Parathyroid adenoma (tissue), 2 donors: ENCODE measurements at regions not wholly inside any gene's neighbourhood (a gene's known extent, or its start where the extent isn't known, plus 50 kb on each side); places are given as distances from the start of the nearest gene placed in this dataset.

Experiments
- H2AFZ ChIP-seq: fragments of 300-600 bp; sonication (generic); one replicate; pipeline ENCODE4 v1.7.0; 2017; ENCODE audit warnings: antibody characterized with exemption, mild to moderate bottlenecking
- H3K27ac ChIP-seq: fragments of 300-600 bp; sonication (generic); one replicate; pipeline ENCODE4 v1.7.0; 2017
- H3K27me3 ChIP-seq: fragments of 300-600 bp; sonication (generic); one replicate; pipeline ENCODE4 v1.7.0; 2017; ENCODE audit warnings: low read length; ENCODE audit not compliant: control insufficient read depth, insufficient read depth
- H3K36me3 ChIP-seq: fragments of 300-600 bp; sonication (generic); one replicate; pipeline ENCODE4 v1.7.0; 2017; ENCODE audit warnings: low read length; ENCODE audit not compliant: control insufficient read depth, insufficient read depth
- H3K4me1 ChIP-seq: fragments of 300-600 bp; sonication (generic); one replicate; pipeline ENCODE4 v1.7.0; 2017; ENCODE audit warnings: control low read depth
- H3K4me2 ChIP-seq: fragments of 300-600 bp; sonication (generic); one replicate; pipeline ENCODE4 v1.7.0; 2017; ENCODE audit warnings: low read length
- H3K4me3 ChIP-seq: fragments of 300-600 bp; sonication (generic); one replicate; pipeline ENCODE4 v1.7.0; 2017; ENCODE audit warnings: low read depth, low read length
- H3K79me2 ChIP-seq: fragments of 300-600 bp; sonication (generic); one replicate; pipeline ENCODE4 v1.7.0; 2017; ENCODE audit warnings: control low read depth
- H3K9ac ChIP-seq: fragments of 300-600 bp; sonication (generic); one replicate; pipeline ENCODE4 v1.7.0; 2017; ENCODE audit warnings: mild to moderate bottlenecking
- H3K9me3 ChIP-seq: fragments of 300-600 bp; sonication (generic); one replicate; pipeline ENCODE4 v1.7.0; 2017; ENCODE audit warnings: low read length; ENCODE audit not compliant: control insufficient read depth
- TF ChIP-seq, protein P1 (sequence below): fragments of 300-600 bp; sonication (generic); IDR thresholded peaks from one replicate; pipeline ENCODE4 v1.7.0; 2017; ENCODE audit warnings: antibody characterized with exemption, mild to moderate bottlenecking
- donor health status: primary hyperparathyroidism.

DNA sequence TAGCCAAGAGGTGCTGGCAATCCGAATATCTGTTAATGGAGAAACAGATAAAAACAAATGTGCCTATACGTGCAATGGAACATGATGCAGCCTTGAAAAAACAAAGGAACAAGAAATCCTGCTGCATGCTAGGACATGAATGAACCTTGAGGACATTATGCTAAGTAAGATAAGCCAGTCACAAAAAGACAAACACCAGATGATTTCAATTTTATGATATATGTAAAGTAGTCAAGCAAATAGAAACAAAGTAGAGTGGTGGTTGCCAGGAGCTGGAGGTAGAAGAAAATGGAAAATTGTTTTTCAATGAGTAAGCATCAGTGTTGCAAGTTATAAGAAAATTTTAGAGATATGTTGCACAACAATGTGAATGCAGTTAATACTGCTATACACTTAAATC, 409.7 kb upstream of the CDH8 start:
- H3K27me3 ChIP-seq: no peaks in the 10 kb centered on the region

DNA sequence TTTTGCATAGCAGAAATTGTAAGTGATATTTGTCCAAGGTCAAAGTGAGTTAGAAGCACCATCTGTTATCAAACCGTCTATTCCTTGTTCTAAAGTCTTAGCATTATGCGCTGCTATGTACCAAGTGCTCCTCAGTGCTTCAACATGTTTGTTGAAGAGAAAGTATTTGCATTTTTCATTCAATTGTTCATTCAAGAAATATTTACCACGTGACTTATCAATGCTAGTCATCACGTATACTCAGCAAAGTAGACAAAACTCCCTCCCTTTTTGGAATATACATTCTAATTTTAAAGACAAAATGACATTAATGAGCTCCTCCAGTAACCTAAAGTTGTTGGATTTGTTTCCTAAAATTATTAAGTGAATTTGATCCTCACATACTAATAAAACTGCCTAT, 388.0 kb upstream of the CDH8 start:
- TF ChIP-seq, protein P1, sequence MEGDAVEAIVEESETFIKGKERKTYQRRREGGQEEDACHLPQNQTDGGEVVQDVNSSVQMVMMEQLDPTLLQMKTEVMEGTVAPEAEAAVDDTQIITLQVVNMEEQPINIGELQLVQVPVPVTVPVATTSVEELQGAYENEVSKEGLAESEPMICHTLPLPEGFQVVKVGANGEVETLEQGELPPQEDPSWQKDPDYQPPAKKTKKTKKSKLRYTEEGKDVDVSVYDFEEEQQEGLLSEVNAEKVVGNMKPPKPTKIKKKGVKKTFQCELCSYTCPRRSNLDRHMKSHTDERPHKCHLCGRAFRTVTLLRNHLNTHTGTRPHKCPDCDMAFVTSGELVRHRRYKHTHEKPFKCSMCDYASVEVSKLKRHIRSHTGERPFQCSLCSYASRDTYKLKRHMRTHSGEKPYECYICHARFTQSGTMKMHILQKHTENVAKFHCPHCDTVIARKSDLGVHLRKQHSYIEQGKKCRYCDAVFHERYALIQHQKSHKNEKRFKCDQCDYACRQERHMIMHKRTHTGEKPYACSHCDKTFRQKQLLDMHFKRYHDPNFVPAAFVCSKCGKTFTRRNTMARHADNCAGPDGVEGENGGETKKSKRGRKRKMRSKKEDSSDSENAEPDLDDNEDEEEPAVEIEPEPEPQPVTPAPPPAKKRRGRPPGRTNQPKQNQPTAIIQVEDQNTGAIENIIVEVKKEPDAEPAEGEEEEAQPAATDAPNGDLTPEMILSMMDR: no peak
- H3K27ac ChIP-seq: no peak overlapping the region
- H3K36me3 ChIP-seq: no peaks in the 10 kb centered on the region
- no peak overlapping the region for H3K9ac ChIP-seq
- H3K27me3 ChIP-seq: no peaks in the 10 kb centered on the region
- H2AFZ ChIP-seq: no peak overlapping the region
- no peaks in the 10 kb centered on the region for H3K9me3 ChIP-seq
- no peaks in the 10 kb centered on the region for H3K79me2 ChIP-seq
- no peak overlapping the region for H3K4me3 ChIP-seq
- no peak overlapping the region for H3K4me2 ChIP-seq
- H3K4me1 ChIP-seq: no peaks in the 10 kb centered on the region

More for the DNA sequence above, 409.7 kb upstream of the CDH8 start:
- Histone ChIP-seq H3K9ac (no peak overlapping the region), H3K4me2 (no peak overlapping the region), H3K4me1 (no peaks in the 10 kb centered on the region), H3K27ac (no peak overlapping the region), H2AFZ (no peak overlapping the region), H3K36me3 (no peaks in the 10 kb centered on the region), H3K4me3 (no peak overlapping the region), H3K9me3 (no peaks in the 10 kb centered on the region), H3K79me2 (no peaks in the 10 kb centered on the region)
- TF ChIP-seq, protein P1: no peak

DNA sequence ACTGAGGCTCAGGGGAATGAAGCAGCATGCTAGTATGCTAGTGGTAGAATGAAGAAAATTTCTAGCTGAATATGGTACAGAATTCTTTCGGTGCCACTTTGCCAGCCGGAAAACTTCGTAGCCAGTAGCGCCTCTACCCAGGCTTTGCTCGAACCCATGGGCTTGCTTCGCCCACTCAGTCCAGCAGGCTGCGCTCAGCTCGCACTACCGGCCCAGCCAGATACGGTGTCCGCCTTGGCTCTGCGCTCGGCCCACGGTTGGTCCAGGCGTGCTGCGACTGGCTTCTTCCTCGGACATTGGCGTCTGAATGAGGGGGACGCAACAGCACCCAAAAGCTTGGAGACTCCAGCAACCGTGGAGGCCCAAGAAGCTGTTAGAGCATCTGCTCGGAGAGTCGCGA, 372.5 kb upstream of the CDH8 start:
- no peak overlapping the region for H2AFZ ChIP-seq
- no peak overlapping the region for H3K9ac ChIP-seq
- no peaks in the 10 kb centered on the region for H3K4me1 ChIP-seq
- no peaks in the 10 kb centered on the region for H3K27me3 ChIP-seq
- H3K27ac ChIP-seq: no peak overlapping the region
- H3K36me3 ChIP-seq: no peaks in the 10 kb centered on the region
- TF ChIP-seq, protein P1: no peak
- H3K4me3 ChIP-seq: no peak overlapping the region
- H3K9me3 ChIP-seq: no peaks in the 10 kb centered on the region
- no peak overlapping the region for H3K4me2 ChIP-seq
- H3K79me2 ChIP-seq: no peaks in the 10 kb centered on the region

DNA sequence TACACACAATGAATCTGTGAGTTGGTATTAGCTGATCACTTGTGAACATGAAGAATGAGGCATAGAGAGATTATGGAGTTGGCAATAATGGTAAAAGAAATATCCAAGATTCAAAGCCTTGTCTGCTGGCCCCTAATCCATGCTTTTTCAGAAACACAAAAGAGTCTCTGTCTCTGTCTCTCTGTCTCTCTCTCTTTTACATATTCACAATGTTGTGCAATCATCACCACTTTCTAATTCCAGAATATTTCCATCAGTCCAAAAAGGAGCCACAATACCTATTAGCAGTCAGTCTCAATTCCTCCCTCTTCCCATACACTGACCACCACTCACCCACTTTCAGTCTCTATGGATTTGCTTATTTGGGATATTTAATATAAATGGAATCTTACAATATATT, 370.1 kb upstream of the CDH8 start:
- no peak overlapping the region for H3K4me2 ChIP-seq
- no peaks in the 10 kb centered on the region for H3K9me3 ChIP-seq
- H3K4me1 ChIP-seq: no peaks in the 10 kb centered on the region
- H3K36me3 ChIP-seq: no peaks in the 10 kb centered on the region
- TF ChIP-seq, protein P1: no peak
- H2AFZ ChIP-seq: no peak overlapping the region
- no peaks in the 10 kb centered on the region for H3K27me3 ChIP-seq
- H3K9ac ChIP-seq: no peak overlapping the region
- no peaks in the 10 kb centered on the region for H3K79me2 ChIP-seq
- no peak overlapping the region for H3K27ac ChIP-seq
- H3K4me3 ChIP-seq: no peak overlapping the region

DNA sequence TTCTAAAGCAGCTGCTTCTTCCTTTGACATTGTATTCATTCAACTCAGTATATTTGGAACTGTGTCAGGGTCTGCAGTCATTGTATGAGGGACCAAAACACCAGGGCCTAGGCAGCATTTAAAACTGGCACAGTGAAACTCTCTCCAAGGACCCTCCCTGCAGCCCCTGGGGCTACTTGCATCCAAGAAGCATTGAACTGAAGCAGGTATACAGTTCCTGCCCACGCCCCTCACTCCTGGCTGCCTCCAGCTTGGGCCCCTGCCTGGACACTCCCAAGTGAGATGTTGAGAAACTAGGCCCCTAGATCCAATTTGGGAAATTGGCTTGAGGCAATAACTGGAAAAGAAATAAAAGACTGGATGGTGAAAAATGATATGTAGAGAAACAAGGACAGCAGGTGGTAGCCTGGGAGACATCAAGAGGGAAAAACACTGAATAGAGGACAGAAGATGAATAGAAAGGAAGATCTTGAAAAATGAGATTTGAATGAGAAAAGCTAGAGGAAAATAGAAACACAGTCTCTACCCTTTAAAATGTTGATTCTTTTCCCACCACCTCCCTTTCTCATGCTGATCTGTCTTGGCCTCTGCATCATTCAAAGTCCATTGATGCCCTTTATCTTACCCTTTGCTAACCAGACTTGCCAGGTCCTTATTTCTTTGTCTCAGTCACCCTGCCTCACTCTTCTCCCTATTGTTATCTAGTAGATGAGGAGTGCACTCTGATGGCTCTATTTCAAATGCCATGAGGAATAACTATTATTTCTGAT, 368.8 kb upstream of the CDH8 start:
- Histone ChIP-seq H3K4me1 (no peaks in the 10 kb centered on the region), H3K79me2 (no peaks in the 10 kb centered on the region), H3K4me2 (no peak overlapping the region), H3K9ac (no peak overlapping the region), H3K27ac (no peak overlapping the region), H2AFZ (no peak overlapping the region), H3K27me3 (no peaks in the 10 kb centered on the region), H3K4me3 (no peak overlapping the region), H3K36me3 (no peaks in the 10 kb centered on the region), H3K9me3 (no peaks in the 10 kb centered on the region)
- TF ChIP-seq, protein P1: no peak
